Neuronal stem cell (in vitro differentiated cells): ENCODE measurements at regions not wholly inside any gene's neighbourhood (a gene's known extent, or its start where the extent isn't known, plus 50 kb on each side); places are given as distances from the start of the nearest gene placed in this dataset.
"Not testable (repeated sequence)": the region's sequence is repeated elsewhere in the genome, so short reads cannot be mapped to it uniquely, and the experiment has no call there.

Experiments used
- DNase-seq: peaks from one replicate; pipeline ENCODE4 v3.0.0-alpha.2; 2013; ENCODE audit warnings: low spot score
- H2AFZ ChIP-seq: one replicate; pipeline ENCODE4 v1.6.1; 2013; ENCODE audit warnings: mild to moderate bottlenecking, low read length, inconsistent platforms
- H2AK5ac ChIP-seq: 2 replicates; pipeline ENCODE4 v1.6.1; 2013; ENCODE audit warnings: low read depth, mild to moderate bottlenecking, inconsistent platforms, low read length, moderate library complexity, mixed read lengths
- H2BK120ac ChIP-seq: 2 replicates; pipeline ENCODE4 v1.6.1; 2013; ENCODE audit warnings: low read depth, mild to moderate bottlenecking, inconsistent platforms, low read length, moderate library complexity, mixed read lengths
- H2BK12ac ChIP-seq: one replicate; pipeline ENCODE4 v1.6.1; 2013; ENCODE audit warnings: low read length, inconsistent platforms
- H2BK15ac ChIP-seq: 2 replicates; pipeline ENCODE4 v1.6.1; 2013; ENCODE audit warnings: mild to moderate bottlenecking, low read length, inconsistent platforms, mixed read lengths
- H2BK5ac ChIP-seq: one replicate; pipeline ENCODE4 v1.6.1; 2013; ENCODE audit warnings: inconsistent platforms, mild to moderate bottlenecking, low read length, moderate library complexity
- H3K14ac ChIP-seq: one replicate; pipeline ENCODE4 v1.6.1; 2013; ENCODE audit warnings: low read length, inconsistent platforms
- H3K18ac ChIP-seq: 2 replicates; pipeline ENCODE4 v1.6.1; 2013; ENCODE audit warnings: low read length, inconsistent platforms
- H3K23ac ChIP-seq: 2 replicates; pipeline ENCODE4 v1.6.1; 2013; ENCODE audit warnings: low read depth, mild to moderate bottlenecking, mixed read lengths, low read length, inconsistent platforms; ENCODE audit not compliant: poor library complexity
- H3K27ac ChIP-seq: replicated peaks from 3 replicates; pipeline ENCODE4 v1.5.1; 2013; ENCODE audit warnings: low read length, inconsistent platforms
- H3K27me3 ChIP-seq, 3 experiments: 2 replicates each; pipeline ENCODE4 v1.6.1; 2013; ENCODE audit warnings: low read length in 3 of 3, mild to moderate bottlenecking in 2 of 3, inconsistent platforms in 1 of 3, low read depth in 1 of 3, mixed read lengths in 1 of 3, moderate library complexity in 1 of 3; ENCODE audit not compliant: control insufficient read depth in 3 of 3, insufficient read depth in 3 of 3
- H3K36me3 ChIP-seq, 2 donors: replicated peaks in 1 of 2; 2 replicates each; pipeline ENCODE4 v1.6.1; 2013; ENCODE audit warnings: low read length in 2 of 2; ENCODE audit not compliant: control insufficient read depth in 2 of 2, insufficient read depth in 2 of 2
- H3K4ac ChIP-seq: 2 replicates; pipeline ENCODE4 v1.6.1; 2013; ENCODE audit warnings: inconsistent platforms, mild to moderate bottlenecking, low read length, moderate library complexity
- H3K4me1 ChIP-seq, 2 donors: 1 replicate in 1 of 2; 2 replicates in 1 of 2; pipeline ENCODE4 v1.6.1; 2013; ENCODE audit warnings: low read length in 2 of 2, low read depth in 1 of 2; ENCODE audit not compliant: control insufficient read depth in 2 of 2, insufficient read depth in 1 of 2
- H3K4me2 ChIP-seq: one replicate; pipeline ENCODE4 v1.6.1; 2013; ENCODE audit warnings: mild to moderate bottlenecking, low read length, inconsistent platforms; ENCODE audit not compliant: insufficient read depth, poor library complexity, severe bottlenecking
- H3K4me3 ChIP-seq, 2 donors: 2 replicates each; pipeline ENCODE4 v1.5.1; 2013; ENCODE audit warnings: low read length in 2 of 2, mild to moderate bottlenecking in 2 of 2, inconsistent platforms in 1 of 2, moderate library complexity in 1 of 2
- H3K79me1 ChIP-seq: one replicate; pipeline ENCODE4 v1.6.1; 2013; ENCODE audit warnings: low read depth, mild to moderate bottlenecking, inconsistent platforms, low read length, moderate library complexity
- H3K9ac ChIP-seq: one replicate; pipeline ENCODE4 v1.6.1; 2013; ENCODE audit warnings: mild to moderate bottlenecking, low read depth, low read length, inconsistent platforms; ENCODE audit not compliant: poor library complexity
- H3K9me3 ChIP-seq, 2 donors: replicated peaks in 1 of 2; 2 replicates each; pipeline versions ENCODE3 to v1.6.1; 2013; ENCODE audit warnings: low read length in 2 of 2, mild to moderate bottlenecking in 2 of 2, inconsistent platforms in 1 of 2, low read depth in 1 of 2, mixed read lengths in 1 of 2, moderate library complexity in 1 of 2; ENCODE audit not compliant: control insufficient read depth in 2 of 2, insufficient read depth in 1 of 2
- H4K8ac ChIP-seq: one replicate; pipeline ENCODE4 v1.6.1; 2013; ENCODE audit warnings: low read depth, mild to moderate bottlenecking, inconsistent platforms, low read length, moderate library complexity
- H4K91ac ChIP-seq: one replicate; pipeline ENCODE4 v1.6.1; 2013; ENCODE audit warnings: low read length, low read depth, mild to moderate bottlenecking, inconsistent platforms; ENCODE audit not compliant: poor library complexity
- WGBS, 2 donors: extraction: QIAGEN DNeasy Blood & Tissue Kit; methylation state at CpG; one replicate each; pipeline ENCODE4 v1.1.7; 2013; ENCODE audit warnings: missing lambda C conversion rate in 2 of 2, mixed read lengths in 1 of 2; ENCODE audit not compliant: insufficient read length in 2 of 2, insufficient replicate concordance in 1 of 2; ENCODE audit errors: extremely low coverage in 2 of 2; 5-methylcytosine and 5-hydroxymethylcytosine counted together

DNA sequence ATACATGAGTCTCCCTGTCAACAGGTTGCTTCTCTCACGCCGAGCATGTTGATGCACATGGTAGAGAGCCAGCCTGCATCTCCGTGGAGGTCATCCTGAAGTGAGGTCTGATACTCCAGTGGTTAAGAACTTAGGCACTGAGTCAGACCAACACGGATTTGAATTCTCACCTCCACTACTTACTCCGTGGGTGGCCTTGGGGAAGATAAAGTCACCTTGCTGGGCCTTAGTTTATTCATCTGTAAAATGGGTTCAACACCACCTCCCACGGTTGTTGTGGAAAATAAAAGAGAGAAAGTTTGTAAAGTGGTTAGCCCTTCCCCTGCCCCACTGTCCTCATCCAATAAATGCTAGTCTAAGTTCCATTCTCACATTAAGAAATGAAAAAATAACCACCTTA is 408.9 kb downstream of the MED13L start:
- H2BK120ac ChIP-seq: no peak overlapping the region
- H3K4ac ChIP-seq: no peak overlapping the region
- H3K9ac ChIP-seq: no peak overlapping the region
- H3K79me1 ChIP-seq: no peaks in the 10 kb centered on the region
- H2BK12ac ChIP-seq: no peak overlapping the region
- H2BK15ac ChIP-seq: no peak overlapping the region
- no peak for DNase-seq
- no peak overlapping the region for H4K8ac ChIP-seq
- H3K14ac ChIP-seq: no peak overlapping the region
- no peak overlapping the region for H2BK5ac ChIP-seq
- H3K27me3 ChIP-seq: no peaks in the 10 kb centered on the region
- no peaks in the 10 kb centered on the region for H3K4me1 ChIP-seq
- H3K18ac ChIP-seq: no peak overlapping the region
- no peaks in the 10 kb centered on the region for H3K36me3 ChIP-seq
- WGBS, 2 donors: no CpG with 5 or more reads among the region's 6 CpGs
- no peak overlapping the region for H2AK5ac ChIP-seq
- H3K4me3 ChIP-seq: no peak overlapping the region
- no peak overlapping the region for H2AFZ ChIP-seq
- H3K23ac ChIP-seq: no peak overlapping the region
- H3K27ac ChIP-seq: no peak overlapping the region
- no peak overlapping the region for H4K91ac ChIP-seq
- H3K4me2 ChIP-seq: no peak overlapping the region
- no peaks in the 10 kb centered on the region for H3K9me3 ChIP-seq

DNA sequence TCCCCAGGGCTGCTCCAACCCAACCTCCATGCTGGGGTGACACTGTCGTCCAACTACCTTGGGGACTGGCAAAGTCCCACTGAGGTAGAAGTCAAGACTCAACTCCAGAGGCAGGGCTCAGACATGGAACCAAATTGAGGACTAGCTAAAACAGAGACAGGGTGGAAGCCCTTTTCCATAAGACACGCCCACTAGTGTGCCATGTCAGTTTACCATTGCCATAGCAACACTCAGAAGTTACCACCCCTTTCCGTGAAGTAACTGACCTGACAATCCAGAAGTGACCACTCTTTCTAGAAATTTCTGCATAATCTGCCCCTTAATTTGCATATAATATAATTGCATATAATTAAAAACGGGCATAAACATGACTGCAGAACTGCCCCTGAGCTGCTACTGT is 409.6 kb downstream of the MED13L start:
- no peak overlapping the region for H4K8ac ChIP-seq
- no peak overlapping the region for H3K18ac ChIP-seq
- DNase-seq: no peak
- no peak overlapping the region for H3K4me2 ChIP-seq
- H3K27me3 ChIP-seq: peaks cover 0 to 3% (median 0%) of the 10 kb centered on the region in 3 experiments
- H4K91ac ChIP-seq: no peak overlapping the region
- H2BK5ac ChIP-seq: no peak overlapping the region
- H2BK12ac ChIP-seq: no peak overlapping the region
- H3K4me3 ChIP-seq: no peak overlapping the region
- H3K36me3 ChIP-seq: no peaks in the 10 kb centered on the region
- H3K79me1 ChIP-seq: no peaks in the 10 kb centered on the region
- no CpG with 5 or more reads among the region's 4 CpGs for WGBS, 2 donors
- H3K27ac ChIP-seq: no peak overlapping the region
- H2AK5ac ChIP-seq: no peak overlapping the region
- no peak overlapping the region for H2BK120ac ChIP-seq
- no peak overlapping the region for H3K14ac ChIP-seq
- H3K4me1 ChIP-seq: no peaks in the 10 kb centered on the region
- peak overlapping the region; percentile 60 for H3K9ac ChIP-seq
- H2BK15ac ChIP-seq: no peak overlapping the region
- H3K23ac ChIP-seq: no peak overlapping the region
- no peak overlapping the region for H2AFZ ChIP-seq
- no peaks in the 10 kb centered on the region for H3K9me3 ChIP-seq
- H3K4ac ChIP-seq: no peak overlapping the region

DNA sequence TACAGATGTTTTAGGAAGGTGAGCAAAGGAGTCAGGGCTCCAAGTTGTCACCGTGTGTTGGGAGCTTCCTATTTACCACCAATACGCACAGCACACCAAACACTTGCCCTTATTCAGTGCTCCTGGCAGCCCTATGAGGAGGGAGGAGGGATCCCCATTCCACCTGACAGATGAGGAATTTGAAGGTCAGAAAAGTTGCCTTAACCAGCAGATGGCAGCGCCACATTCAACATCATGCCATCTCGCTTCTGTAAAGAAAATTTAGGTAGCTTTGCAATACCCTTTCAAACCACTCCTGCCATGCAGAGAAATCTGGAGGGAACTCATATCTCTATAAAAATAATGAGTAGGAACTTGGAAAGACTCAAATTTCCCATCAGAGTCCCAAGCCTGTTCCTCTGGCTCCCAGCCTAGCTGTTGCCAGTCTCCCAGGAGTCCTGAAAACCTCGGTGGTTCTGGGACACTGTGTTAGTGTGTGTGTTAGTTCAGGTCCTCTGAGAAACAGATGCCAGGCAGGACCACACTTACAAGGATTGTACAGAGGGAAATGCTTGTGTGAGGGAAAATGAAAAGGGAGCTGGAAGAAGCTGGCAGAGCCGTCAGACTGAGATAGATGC is 410.5 kb downstream of the MED13L start:
- Histone ChIP-seq H3K27me3 (peaks cover 0 to 3% (median 0%) of the 10 kb centered on the region in 3 experiments), H4K91ac (no peak overlapping the region), H4K8ac (no peak overlapping the region), H3K4me3 (no peak overlapping the region), H3K14ac (no peak overlapping the region), H2BK15ac (no peak overlapping the region), H3K23ac (no peak overlapping the region), H2BK5ac (no peak overlapping the region), H3K27ac (no peak overlapping the region), H3K36me3 (no peaks in the 10 kb centered on the region), H2AFZ (no peak overlapping the region), H2BK120ac (no peak overlapping the region), H2BK12ac (no peak overlapping the region), H3K18ac (no peak overlapping the region), H3K4ac (no peak overlapping the region), H3K4me1 (no peaks in the 10 kb centered on the region), H3K9ac (no peak overlapping the region), H3K4me2 (no peak overlapping the region), H3K9me3 (no peaks in the 10 kb centered on the region), H3K79me1 (no peaks in the 10 kb centered on the region), H2AK5ac (no peak overlapping the region)
- no CpG with 5 or more reads among the region's 6 CpGs for WGBS, 2 donors
- no peak for DNase-seq

DNA sequence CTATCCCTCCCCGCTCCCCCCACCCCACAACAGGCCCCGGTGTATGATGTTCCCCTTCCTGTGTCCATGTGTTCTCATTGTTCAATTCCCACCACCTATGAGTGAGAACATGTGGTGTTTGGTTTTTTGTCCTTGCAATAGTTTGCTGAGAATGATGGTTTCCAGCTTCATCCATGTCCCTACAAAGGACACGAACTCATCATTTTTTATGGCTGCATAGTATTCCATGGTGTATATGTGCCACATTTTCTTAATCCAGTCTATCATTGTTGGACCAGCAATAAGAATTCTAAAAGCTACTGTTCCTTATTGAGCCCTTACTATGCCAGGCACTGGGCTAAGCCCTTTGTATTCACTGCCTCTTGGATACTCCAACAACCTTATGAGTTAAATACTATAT is 411.2 kb downstream of the MED13L start:
- WGBS, 2 donors: no CpG with 5 or more reads among the region's 3 CpGs
- not testable (repeated sequence) for H3K9ac ChIP-seq, H3K4me1 ChIP-seq, H2BK12ac ChIP-seq, H4K91ac ChIP-seq, H3K4me3 ChIP-seq, H3K27ac ChIP-seq, H2AK5ac ChIP-seq, H3K23ac ChIP-seq, H3K18ac ChIP-seq, H2BK15ac ChIP-seq, H3K4ac ChIP-seq, H3K79me1 ChIP-seq, H4K8ac ChIP-seq, H2BK120ac ChIP-seq, H3K27me3 ChIP-seq, H3K36me3 ChIP-seq, H2BK5ac ChIP-seq, H3K4me2 ChIP-seq, H3K14ac ChIP-seq, H2AFZ ChIP-seq, H3K9me3 ChIP-seq, DNase-seq
